SK-N-SH treated with all-trans-retinoic acid at 6 μM for 48 hours (cell line): ENCODE measurements at regions not wholly inside any gene's neighbourhood (a gene's known extent, or its start where the extent isn't known, plus 50 kb on each side); places are given as distances from the start of the nearest gene placed in this dataset.
"Not testable (repeated sequence)": the region's sequence is repeated elsewhere in the genome, so short reads cannot be mapped to it uniquely, and the experiment has no call there.

Source experiments
- ARNTL ChIP-seq: fragments of 450-650 bp; formaldehyde crosslinking; IDR thresholded peaks from 2 replicates; pipeline ENCODE4 v1.5.0; 2020; ENCODE audit warnings: low read depth, mild to moderate bottlenecking, moderate library complexity, borderline replicate concordance
- GLIS3 ChIP-seq: fragments of 250-450 bp; sonication (Bioruptor Pico); IDR thresholded peaks from 2 replicates; pipeline ENCODE4 v1.5.0; 2020; ENCODE audit warnings: mild to moderate bottlenecking, moderate library complexity
- ISL1 ChIP-seq: fragments of 250-450 bp; sonication (Bioruptor Pico); IDR thresholded peaks from 2 replicates; pipeline ENCODE4 v2.1.2; 2022; ENCODE audit warnings: mild to moderate bottlenecking, moderate library complexity
- TF ChIP-seq, protein P1 (sequence below): fragments of 250-450 bp; sonication (Bioruptor Pico); IDR thresholded peaks from 2 replicates; pipeline ENCODE4 v1.5.1; 2021; ENCODE audit warnings: mild to moderate bottlenecking, moderate library complexity

DNA sequence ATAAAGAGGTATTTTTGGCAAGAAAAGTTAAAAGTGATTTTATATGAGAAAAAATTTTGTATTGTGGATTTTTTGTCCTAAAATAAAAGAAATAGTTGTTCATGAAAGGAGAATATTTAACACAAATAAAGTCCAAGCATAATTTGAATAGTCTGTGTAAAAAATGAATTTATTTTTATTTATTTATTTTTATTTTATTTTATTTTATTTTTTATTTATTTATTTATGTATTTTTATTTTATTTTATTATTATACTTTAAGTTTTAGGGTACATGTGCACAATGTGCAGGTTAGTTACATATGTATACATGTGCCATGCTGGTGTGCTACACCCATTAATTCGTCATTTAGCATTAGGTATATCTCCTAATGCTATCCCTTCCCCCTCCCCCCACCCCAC is 948.9 kb upstream of the ADGRB3 start:
- not testable (repeated sequence) for TF ChIP-seq ISL1, ARNTL, GLIS3 (CRISPR knock-in tag)
- TF ChIP-seq, protein P1, sequence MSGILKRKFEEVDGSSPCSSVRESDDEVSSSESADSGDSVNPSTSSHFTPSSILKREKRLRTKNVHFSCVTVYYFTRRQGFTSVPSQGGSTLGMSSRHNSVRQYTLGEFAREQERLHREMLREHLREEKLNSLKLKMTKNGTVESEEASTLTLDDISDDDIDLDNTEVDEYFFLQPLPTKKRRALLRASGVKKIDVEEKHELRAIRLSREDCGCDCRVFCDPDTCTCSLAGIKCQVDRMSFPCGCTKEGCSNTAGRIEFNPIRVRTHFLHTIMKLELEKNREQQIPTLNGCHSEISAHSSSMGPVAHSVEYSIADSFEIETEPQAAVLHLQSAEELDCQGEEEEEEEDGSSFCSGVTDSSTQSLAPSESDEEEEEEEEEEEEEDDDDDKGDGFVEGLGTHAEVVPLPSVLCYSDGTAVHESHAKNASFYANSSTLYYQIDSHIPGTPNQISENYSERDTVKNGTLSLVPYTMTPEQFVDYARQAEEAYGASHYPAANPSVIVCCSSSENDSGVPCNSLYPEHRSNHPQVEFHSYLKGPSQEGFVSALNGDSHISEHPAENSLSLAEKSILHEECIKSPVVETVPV (CRISPR knock-in tag) = not testable (repeated sequence)
